NOMO-1 treated with DMSO at 0.1 percent for 48 hours (cell line): ENCODE measurements at regions not wholly inside any gene's neighbourhood (a gene's known extent, or its start where the extent isn't known, plus 50 kb on each side); places are given as distances from the start of the nearest gene placed in this dataset.

Experiments used
- DNase-seq: peaks from one replicate; lab custom pipeline; 2025; ENCODE audit not compliant: unreplicated experiment; lab: John Stamatoyannopoulos, UW

GRCh38 chr11:111194860-111195568 is 50.5 kb upstream of the POU2AF2 start:
- DNase-seq, result no peak

- DNase-seq, result no peak
Measured at GRCh38 chr11:111193924-111194490, 51.5 kb upstream of the POU2AF2 start.

GRCh38 chr11:111189466-111189865 is 56.1 kb upstream of the POU2AF2 start:
- DNase-seq, result no peak

GRCh38 chr11:111186308-111186915 is 59.1 kb upstream of the POU2AF2 start:
- peak; percentile 62 for DNase-seq

GRCh38 chr11:111185266-111185665 is 60.3 kb upstream of the POU2AF2 start:
- DNase-seq, result peak; percentile 47

GRCh38 chr11:111183706-111184105 is 61.8 kb upstream of the POU2AF2 start:
- no peak for DNase-seq

GRCh38 chr11:111179184-111179910 is 66.2 kb upstream of the POU2AF2 start:
- peak; percentile 72 for DNase-seq

- DNase-seq, result peak; percentile 91
Measured at GRCh38 chr11:111177037-111177871, 68.3 kb upstream of the POU2AF2 start.

- no peak for DNase-seq
Measured at GRCh38 chr11:111176603-111177002, 68.9 kb upstream of the POU2AF2 start.

GRCh38 chr11:111173221-111173620 is 72.3 kb upstream of the POU2AF2 start:
- no peak for DNase-seq

GRCh38 chr11:111172321-111172862 is 73.1 kb upstream of the POU2AF2 start:
- DNase-seq, result no peak

- no peak for DNase-seq
Measured at GRCh38 chr11:111170761-111171379, 74.7 kb upstream of the POU2AF2 start.

GRCh38 chr11:111169367-111169766 is 76.2 kb upstream of the POU2AF2 start:
- DNase-seq, result no peak

- no peak for DNase-seq
Measured at GRCh38 chr11:111168871-111169270, 76.7 kb upstream of the POU2AF2 start.

GRCh38 chr11:111167666-111168065 is 77.9 kb upstream of the POU2AF2 start:
- DNase-seq, result no peak

- DNase-seq, result no peak
Measured at GRCh38 chr11:111166598-111166997, 78.9 kb upstream of the POU2AF2 start.

- no peak for DNase-seq
Measured at GRCh38 chr11:111162305-111162704, 83.2 kb upstream of the POU2AF2 start.

- no peak for DNase-seq
Measured at GRCh38 chr11:111157571-111157970, 88.0 kb upstream of the POU2AF2 start.

- no peak for DNase-seq
Measured at GRCh38 chr11:111155021-111155420, 90.5 kb upstream of the POU2AF2 start.

- DNase-seq, result no peak
Measured at GRCh38 chr11:111153194-111153593, 92.3 kb upstream of the POU2AF2 start.
